ENCODE measurements at regions not wholly inside any gene's neighbourhood (a gene's known extent, or its start where the extent isn't known, plus 50 kb on each side); places are given as distances from the start of the nearest gene placed in this dataset.

DNA sequence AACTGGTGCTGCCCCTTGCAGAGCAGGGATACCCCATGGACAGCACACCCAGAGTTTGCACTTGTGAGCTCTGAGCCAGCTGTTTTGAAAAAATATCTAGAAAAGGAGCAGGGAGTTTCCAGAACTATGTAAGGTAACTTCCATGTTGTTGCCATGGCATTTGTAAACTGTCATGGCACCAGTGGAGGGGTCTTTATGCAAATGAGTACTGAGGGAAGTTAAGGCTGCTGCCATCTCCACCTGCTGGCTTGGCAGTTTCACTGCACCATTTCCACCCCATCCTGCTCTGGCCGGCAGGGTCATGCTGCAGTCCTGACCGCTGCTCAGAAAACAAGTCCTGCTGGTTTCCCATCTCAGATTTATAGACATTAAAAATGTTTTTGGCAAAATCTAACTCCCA is 52.3 kb upstream of the SNTG2 start:
- DNase-seq = no peak

DNA sequence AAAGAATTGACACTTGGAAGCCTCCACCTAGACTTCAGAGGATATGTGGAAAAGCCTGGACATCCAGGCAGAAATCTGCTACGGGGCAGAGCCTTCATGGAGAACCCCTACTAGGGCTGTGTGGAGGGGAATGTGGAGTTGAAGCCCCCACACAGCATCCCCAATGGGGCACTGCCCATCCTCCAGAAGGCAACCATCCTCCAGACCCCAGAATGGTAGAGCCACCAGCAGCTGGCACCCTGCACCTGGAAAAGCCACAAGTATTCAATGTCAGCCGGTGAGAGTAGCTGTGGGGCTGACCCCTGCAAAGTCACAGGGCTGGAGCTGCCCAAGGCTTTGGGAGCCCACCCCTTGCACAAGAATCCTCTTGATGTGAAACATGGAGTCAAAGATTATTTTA is 53.6 kb upstream of the SNTG2 start:
- no peak for DNase-seq

DNA sequence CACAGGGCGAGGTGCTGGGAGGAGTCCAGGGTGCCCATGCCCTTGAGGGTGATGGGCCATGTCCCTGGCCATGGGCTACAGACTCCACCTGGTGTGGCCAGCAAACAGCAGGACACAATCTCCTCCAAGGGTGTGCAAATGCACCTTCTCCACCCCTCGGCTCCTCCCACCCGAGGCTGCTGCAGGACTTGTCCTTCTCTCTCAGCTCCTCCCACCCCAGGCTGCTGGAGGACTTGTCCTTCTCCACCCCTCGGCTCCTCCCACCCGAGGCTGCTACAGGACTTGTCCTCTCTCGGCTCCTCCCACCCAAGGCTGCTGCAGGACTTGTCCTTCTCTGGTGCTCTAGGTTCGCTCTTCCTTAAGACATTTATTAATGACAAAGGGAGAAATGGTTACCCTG is 57.3 kb upstream of the SNTG2 start:
- DNase-seq = no peak

GRCh38 chr2:892892-893291 is 57.8 kb upstream of the SNTG2 start:
- DNase-seq = no peak

- DNase-seq = no peak
These were observed 58.2 kb upstream of the SNTG2 start for GRCh38 chr2:892401-892800.

DNA sequence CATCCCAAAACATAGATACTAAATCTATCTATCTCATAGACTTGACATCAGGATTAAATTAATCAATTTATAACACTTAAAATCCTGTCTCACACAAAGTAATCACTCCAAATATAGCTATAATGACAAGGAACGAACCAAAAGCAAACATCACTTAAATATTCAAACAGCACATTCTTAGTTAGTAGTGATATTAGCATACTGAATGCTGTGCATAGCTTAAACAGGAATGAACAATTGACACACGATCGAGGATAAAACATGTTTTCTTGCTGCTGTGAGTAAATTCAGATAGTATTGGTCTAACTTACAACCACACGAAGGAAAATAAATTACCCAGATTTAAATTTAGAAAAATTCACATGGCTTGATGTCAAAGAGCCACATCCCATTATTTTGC is 58.9 kb upstream of the SNTG2 start:
- DNase-seq = no peak

DNA sequence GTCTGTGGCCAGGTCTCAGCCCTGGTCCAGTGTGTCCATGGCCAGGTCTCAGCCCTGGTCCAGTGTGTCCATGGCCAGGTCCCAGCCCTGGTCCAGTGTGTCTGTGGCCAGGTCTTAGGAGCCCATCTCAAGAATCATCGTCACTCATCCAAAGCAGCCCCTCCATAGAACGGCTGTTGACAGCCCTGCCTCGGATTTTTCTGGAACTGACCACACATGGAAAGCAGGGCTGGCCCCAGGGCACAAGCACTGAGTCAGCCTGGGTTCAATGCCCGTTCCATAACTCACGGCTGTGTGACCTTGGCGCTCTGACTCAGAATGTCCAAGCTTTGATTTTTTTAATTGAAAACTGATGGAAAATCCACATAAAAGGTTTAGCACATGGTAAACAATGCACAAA is 59.9 kb upstream of the SNTG2 start:
- no peak for DNase-seq

DNA sequence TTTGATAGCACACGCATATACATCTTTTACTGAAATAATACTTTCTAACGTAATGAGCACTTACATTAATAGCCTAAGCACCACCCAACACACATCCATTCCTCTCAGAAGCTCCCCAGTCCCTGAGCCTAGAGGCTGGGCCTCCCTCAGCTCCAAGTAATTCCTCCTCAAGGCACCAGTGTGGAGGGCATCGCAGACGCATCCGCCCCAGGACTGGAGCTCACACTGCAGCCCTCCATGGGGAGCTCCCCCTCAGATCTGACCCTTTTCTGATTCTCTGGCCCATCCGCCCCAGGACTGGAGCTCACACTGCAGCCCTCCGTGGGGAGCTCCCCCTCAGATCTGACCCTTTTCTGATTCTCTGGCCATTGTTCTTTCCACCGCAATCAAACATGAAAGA is 60.4 kb upstream of the SNTG2 start:
- DNase-seq = no peak

GRCh38 chr2:888906-889566 is 61.6 kb upstream of the SNTG2 start:
- no peak for DNase-seq

DNA sequence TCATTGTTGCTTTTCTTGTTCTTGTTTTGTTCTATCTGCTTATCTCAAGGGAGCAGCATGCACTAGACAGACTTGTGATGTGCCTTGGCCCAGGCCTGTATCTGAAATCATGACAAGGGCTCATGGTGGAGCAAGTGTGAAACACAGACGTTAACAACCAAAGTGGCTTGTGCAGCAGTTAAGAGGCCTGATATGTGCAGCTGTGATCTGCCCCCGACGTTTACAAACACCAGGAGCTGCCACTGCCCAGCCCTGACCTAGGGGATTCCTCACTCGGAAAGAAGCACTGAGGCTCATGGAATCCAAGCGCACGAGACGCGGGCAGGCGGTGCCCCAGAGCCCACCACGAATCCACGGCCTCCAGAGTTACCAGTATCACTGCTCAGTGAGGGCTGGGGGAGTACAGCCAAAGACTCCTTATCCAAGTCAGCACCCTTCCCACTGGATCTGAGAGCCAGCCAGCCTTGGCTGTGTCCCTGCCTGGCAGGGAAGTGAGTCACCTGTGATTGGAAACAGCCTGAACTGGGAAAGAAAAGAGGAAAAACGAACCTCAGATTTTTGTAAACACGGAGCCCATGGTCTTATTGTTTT is 62.3 kb upstream of the SNTG2 start:
- no peak for DNase-seq

GRCh38 chr2:887639-888038 is 63.0 kb upstream of the SNTG2 start:
- DNase-seq = no peak

DNA sequence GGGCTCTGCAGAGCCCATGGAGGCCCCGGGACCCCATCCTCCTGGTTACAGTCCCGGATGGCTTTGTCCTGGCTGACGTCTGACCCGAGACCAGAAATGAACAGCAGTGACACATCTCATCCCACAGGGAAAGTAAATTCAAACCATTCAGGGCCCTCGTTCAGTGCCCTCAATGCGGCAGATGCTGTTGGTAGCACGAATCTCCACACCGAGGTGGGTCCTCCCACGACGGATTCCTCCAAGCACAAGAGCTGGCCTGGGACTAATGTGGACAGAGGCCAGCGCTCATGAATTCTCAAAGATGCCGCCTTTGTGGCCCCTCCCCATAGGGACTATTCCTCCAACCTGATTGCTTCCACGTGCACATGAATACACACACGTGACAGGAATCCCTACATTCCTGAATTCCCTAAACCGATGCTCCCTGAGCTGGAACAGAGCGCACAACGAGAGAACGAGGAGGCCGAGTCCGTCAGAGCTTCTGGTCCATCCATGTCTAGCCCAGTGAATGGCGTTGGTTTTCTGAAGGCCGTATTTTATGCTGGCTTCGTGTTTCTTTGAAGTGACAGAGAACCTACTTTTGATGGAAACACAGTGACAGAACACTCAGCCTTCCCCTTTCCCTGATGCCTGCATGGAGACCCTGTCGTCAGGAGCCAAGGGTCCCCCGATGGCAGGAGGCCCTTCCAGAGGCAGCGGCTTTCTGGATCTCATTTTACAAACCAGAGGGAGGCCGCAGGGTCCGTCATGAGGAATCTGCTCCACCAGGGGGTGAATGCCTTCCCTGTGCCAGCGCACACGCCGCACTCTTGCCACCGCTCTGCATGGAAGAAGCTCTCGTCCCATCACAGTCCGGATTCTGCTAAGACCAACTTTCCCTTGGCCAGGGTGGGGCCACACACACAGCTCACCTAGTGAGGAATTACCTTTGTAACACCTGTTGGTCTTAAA is 64.3 kb upstream of the SNTG2 start:
- DNase-seq = no peak

GRCh38 chr2:885230-886071 is 65.2 kb upstream of the SNTG2 start:
- DNase-seq = no peak

- no peak for DNase-seq
These were observed 66.6 kb upstream of the SNTG2 start for GRCh38 chr2:883803-884748.

DNA sequence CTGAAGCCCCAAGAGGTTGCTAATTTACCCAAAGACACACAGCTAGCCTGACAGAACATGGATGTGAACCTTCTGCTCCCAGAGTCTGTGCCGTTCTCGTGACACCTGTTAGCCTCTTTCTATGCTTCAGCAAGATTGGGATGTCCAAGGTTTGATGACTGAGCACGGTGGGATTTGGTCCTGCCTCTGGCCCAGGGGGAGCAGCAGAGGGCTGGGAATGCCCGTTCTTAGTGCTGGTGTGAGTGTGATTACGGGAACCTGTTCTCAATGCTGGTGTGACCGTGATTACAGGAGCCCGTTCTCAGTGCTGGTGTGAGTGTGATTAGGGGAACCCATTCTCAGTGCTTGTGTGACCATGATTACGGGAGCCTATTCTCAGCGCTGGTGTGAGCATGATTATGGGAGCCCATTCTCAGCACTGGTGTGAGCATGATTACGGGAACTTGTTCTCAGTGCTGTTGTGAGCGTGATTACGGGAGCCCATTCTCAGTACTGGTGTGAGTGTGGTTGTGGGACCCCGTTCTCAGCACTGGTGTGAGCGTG is 67.3 kb upstream of the SNTG2 start:
- no peak for DNase-seq

GRCh38 chr2:881204-881918 is 69.3 kb upstream of the SNTG2 start:
- DNase-seq = no peak

GRCh38 chr2:880201-880970 is 70.3 kb upstream of the SNTG2 start:
- no peak for DNase-seq

GRCh38 chr2:879540-879939 is 71.1 kb upstream of the SNTG2 start:
- no peak for DNase-seq

- DNase-seq = no peak
These were observed 72.3 kb upstream of the SNTG2 start for GRCh38 chr2:878245-878930.

Data from activated CD4-positive, alpha-beta T cell treated with anti-CD3 and anti-CD28 coated beads, Interleukin-10, Interleukin-2, amounts not matched to agents 100 ng/mL and 50 ng/mL, durations not matched to agents 16 hours and 8 hours (primary cell).